Astrocyte (in vitro differentiated cells and primary cell): ENCODE measurements at regions not wholly inside any gene's neighbourhood (a gene's known extent, or its start where the extent isn't known, plus 50 kb on each side); places are given as distances from the start of the nearest gene placed in this dataset.

Source experiments
- CTCF ChIP-seq: IDR thresholded peaks from 2 replicates; pipeline ENCODE4 v1.5.1; 2011; ENCODE audit warnings: low read depth, mild to moderate bottlenecking, inconsistent platforms, low read length, moderate library complexity; ENCODE audit not compliant: insufficient read depth
- EZH2 ChIP-seq: IDR thresholded peaks from 2 replicates; pipeline ENCODE4 v1.6.1; 2012; ENCODE audit warnings: mild to moderate bottlenecking, low read length, inconsistent platforms; ENCODE audit not compliant: insufficient read depth

GRCh38 chr5:120938604-120939003 lies 474.5 kb downstream of the PRR16 start:
- TF ChIP-seq CTCF: no peak
- TF ChIP-seq EZH2: no peak
